Middle frontal gyrus (tissue), 1 donor: ENCODE measurements at regions not wholly inside any gene's neighbourhood (a gene's known extent, or its start where the extent isn't known, plus 50 kb on each side); places are given as distances from the start of the nearest gene placed in this dataset.
"Not testable (repeated sequence)": the region's sequence is repeated elsewhere in the genome, so short reads cannot be mapped to it uniquely, and the experiment has no call there.

Experiments used
- DNase-seq: peaks from one replicate; pipeline ENCODE4 v3.0.0-alpha.2; 2015; ENCODE audit warnings: low spot score; ENCODE audit errors: extremely low spot score

GRCh38 chr5:174428895-174429294 lies 295.5 kb upstream of the MSX2 start:
- DNase-seq, result no peak

DNA sequence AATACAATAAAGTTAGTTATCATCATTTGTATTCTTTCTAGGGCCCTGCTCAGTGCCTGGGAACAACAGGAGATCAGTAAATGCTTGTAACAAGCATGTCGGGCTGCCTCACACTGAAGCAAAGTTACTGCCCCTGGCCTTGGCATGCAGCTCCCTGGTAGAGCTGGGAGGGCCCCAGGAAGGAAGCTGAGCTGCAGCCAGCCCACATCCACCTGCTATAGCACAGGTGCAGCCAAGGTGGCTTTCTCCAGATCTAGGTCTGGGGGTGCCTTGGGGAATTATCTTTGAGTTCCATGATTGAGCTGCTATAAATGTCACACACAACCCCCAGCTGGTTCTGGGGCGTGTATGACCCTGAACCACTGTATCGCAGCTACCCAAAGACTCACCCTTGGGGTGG lies 293.4 kb upstream of the MSX2 start:
- DNase-seq, result no peak

DNA sequence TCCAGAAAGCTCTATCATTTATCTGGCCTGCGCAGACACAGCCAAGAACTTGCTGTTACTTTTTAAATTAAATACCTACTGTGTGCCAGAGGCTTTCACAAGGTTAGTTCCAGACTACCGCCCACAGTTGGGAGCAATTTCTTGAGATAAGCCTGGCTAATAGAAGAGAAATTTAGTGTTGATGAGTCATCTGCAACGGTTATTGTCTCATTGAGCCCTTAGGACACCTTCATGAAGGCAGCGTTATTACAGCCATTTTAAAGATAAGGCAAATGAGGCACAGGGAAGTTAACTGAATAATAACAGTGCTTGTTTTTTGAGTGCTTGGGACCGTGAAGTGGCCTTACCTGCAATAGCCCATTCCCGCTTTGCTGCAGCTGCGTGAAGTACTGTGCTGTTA lies 292.9 kb upstream of the MSX2 start:
- DNase-seq, result no peak

- DNase-seq, result no peak
These were observed 291.3 kb upstream of the MSX2 start for GRCh38 chr5:174433098-174433497.

DNA sequence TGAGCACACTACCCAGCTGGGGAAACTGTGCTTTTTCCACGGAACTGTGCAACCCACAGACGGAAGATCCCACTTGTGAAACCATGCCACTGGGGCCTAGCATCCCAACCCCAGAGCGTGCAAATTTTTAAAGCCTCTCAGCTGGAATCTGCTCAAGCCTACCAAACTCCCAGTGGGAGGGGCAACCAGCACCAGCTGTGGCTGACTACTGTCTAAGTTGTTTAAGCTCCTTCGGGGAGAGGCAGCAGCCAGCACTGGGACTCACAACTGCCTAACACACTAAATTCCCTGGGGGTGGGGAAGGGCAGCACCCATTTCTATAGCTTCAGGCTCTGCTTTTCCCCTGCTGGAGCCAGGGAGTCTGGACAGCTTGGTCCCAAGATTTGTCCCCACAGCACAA lies 287.6 kb upstream of the MSX2 start:
- DNase-seq, result no peak

DNA sequence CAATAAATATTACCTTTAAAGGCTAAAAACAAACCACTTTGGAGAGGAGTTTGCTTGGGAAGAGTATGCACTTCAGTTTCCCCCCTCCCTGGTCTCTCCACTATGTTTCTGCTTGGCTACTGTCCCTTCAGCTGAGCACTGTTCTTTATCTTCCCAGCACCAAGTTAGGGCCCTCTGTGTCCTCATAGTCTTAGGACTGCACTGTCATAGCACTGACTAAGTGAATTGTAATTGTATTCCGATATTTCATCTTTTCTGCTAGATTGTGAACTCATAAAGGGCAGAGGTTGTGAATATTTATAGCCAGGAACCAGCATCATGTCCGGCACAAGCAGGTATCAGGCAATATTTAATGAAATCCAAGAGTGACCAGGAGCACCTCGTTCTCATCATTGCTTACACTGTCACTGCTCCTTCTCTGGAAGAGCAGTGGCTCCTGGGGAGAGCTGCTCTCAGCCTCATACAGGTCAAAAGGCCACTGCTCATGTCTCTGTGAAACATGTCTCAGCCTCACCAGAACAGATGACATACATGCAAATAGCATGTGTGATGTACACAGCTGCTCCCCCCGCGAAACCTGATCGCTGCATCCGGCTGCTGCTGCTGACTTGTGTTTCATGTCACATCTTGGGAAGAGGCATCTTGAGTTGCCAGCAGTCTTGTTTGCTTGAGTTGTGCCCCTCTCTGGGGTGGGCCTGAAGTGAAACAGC lies 279.7 kb upstream of the MSX2 start:
- no peak for DNase-seq

- no peak for DNase-seq
These were observed 277.9 kb upstream of the MSX2 start for GRCh38 chr5:174446446-174446845.

GRCh38 chr5:174446988-174447387 lies 277.4 kb upstream of the MSX2 start:
- no peak for DNase-seq

GRCh38 chr5:174448041-174448440 lies 276.3 kb upstream of the MSX2 start:
- DNase-seq, result no peak

DNA sequence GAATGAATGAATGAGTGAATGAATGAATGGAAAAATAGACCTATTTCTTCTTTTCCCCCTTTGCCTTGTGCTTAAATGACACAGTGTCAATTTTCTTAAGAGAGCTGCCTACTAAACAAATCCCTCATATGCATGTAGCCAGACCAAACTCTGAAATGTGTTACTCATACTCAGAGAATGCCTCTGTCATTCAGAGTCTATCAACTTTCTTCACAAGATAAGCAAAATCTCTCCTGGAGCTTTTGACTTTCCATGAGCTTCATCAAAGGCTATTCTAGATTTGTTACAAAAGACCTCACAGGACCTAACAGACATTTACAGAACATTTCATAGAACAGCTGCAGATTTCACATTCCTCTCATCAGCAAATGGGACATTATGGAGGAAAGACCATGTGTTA lies 275.7 kb upstream of the MSX2 start:
- DNase-seq, result no peak

DNA sequence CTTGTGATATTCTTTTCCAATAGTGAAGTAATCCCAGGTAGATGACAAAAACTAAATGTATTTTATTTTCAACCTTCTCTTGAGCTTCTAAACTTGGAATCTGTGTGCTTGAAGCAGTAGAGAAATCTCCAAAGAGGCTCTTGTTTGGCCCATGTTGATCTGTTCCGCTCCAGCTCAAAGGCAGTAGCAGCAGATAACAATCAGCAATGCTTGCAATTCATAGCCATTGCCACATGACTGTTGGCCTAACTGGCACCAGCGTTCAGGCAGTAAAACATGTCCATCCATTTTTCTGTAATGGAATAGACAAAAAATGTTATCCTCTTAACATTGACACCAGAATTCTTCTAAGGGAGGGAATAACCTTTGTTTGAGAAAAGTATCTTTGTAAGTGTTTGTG lies 270.7 kb upstream of the MSX2 start:
- DNase-seq, result no peak

GRCh38 chr5:174454464-174454863 lies 269.9 kb upstream of the MSX2 start:
- DNase-seq, result no peak

GRCh38 chr5:174454890-174455289 lies 269.5 kb upstream of the MSX2 start:
- DNase-seq, result no peak

GRCh38 chr5:174455301-174455700 lies 269.1 kb upstream of the MSX2 start:
- DNase-seq, result no peak

- DNase-seq, result no peak
These were observed 267.2 kb upstream of the MSX2 start for GRCh38 chr5:174457141-174457678.

GRCh38 chr5:174459071-174459702 lies 265.2 kb upstream of the MSX2 start:
- DNase-seq, result no peak

DNA sequence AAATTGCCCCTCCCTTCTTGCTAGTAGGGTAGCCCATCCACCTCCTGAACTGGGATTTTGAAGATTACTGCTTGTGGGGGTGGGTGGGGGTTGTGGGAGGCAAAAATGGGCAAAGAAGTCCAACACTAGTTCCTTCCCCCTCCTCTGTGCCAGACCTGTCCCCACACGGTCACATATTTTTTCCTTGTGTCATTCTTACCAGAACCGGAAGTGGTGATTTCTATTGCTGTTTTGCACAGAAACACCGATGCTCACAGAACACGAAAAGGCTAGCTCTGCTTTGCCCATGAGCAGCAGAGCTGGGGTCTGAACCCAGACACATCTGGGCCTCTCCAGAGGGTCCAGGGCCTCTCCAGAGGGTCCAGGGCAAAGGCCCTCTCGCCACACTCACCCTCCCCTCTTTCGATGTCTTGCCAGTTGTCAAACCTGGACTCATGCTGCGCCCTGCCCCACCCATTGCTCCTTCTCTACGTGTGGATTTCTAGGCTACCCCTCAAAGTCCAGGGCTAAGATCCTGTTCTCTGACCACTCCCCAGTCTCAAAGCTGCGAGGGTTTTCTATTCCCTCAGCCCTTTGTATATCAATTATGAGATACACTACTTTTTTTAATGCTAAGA lies 264.4 kb upstream of the MSX2 start:
- DNase-seq, result no peak

DNA sequence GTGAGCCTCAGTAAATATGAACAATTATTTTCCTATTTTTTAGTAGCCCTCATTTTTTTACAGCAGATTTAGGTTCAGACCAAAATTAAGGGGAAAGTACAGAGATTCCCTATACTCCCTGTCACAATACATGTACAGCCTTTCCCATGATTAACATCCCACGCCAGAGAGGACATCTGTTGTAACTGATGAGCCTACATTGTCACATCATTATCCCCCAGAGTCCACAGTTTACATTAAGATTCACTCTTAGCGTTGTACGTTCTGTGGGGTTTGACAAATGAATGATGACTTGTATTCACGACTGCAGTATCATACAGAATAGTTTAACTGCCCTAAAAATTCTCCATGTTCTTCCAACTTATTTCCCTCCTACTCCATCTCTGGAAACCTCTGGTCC lies 262.3 kb upstream of the MSX2 start:
- no peak for DNase-seq

DNA sequence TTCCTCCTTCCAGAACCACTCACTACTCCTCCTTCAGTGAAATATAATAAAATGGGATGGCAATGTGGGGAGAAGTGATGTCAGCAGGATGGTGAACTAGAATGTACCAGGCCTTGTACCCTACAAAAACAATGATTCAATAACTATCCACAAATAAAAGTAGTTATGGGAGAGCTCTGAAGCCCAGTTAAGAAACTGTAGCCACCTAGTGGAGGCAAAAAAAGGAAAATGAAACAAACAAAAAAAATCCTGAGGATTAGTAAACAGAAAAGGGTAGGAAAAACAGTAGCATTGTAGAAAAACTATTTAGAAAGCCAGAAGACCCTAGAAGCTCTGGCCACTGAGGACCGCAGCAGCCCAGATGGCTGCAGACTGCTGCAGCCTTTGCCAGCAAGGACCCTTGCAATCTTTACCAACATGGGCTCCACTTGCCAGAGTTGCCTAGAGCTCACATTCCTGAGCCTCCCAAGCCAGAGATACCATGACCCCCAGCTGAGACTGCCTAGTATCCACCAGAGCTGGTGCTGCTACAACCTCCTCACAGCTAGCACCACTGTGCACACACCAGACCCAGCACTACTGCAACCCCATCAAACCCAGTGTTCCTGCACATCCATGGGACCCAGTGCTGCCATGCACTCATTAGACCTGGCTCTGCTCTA lies 259.7 kb upstream of the MSX2 start:
- DNase-seq, result no peak

DNA sequence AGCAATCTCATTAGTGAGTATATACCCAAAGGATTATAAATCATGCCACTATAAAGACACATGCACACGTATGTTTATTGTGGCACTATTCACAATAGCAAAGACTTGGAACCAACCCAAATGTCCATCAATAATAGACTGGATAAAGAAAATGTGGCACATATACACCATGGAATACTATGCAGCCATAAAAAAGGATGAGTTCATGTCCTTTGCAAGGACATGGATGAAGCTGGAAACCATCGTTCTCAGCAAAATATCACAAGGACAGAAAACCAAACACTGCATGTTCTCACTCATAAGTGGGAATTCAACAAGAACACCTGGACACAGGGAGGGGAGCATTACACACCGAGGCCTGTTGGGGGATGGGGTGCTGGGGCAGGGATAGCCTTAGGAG lies 252.9 kb upstream of the MSX2 start:
- DNase-seq, result not testable (repeated sequence)

GRCh38 chr5:174472956-174473355 lies 251.4 kb upstream of the MSX2 start:
- no peak for DNase-seq

- not testable (repeated sequence) for DNase-seq
These were observed 248.4 kb upstream of the MSX2 start for GRCh38 chr5:174476001-174476400.
